ENCODE measurements at regions not wholly inside any gene's neighbourhood (a gene's known extent, or its start where the extent isn't known, plus 50 kb on each side); places are given as distances from the start of the nearest gene placed in this dataset.

GRCh38 chr18:78809845-78810244, 169.8 kb upstream of the SALL3 start:
- TF ChIP-seq YY1 (IDR thresholded peaks at IDR 0.05; ENCODE audit: insufficient read depth, insufficient read length) = no peak
- TF ChIP-seq SUZ12 (IDR thresholded peaks at IDR 0.05; ENCODE audit: extremely low read depth, insufficient read depth, insufficient read length) = no peak
- TF ChIP-seq ZNF274 (IDR thresholded peaks at IDR 0.05; ENCODE audit: low read depth, low read length) = no peak
